ENCODE measurements at regions not wholly inside any gene's neighbourhood (a gene's known extent, or its start where the extent isn't known, plus 50 kb on each side); places are given as distances from the start of the nearest gene placed in this dataset.

DNA sequence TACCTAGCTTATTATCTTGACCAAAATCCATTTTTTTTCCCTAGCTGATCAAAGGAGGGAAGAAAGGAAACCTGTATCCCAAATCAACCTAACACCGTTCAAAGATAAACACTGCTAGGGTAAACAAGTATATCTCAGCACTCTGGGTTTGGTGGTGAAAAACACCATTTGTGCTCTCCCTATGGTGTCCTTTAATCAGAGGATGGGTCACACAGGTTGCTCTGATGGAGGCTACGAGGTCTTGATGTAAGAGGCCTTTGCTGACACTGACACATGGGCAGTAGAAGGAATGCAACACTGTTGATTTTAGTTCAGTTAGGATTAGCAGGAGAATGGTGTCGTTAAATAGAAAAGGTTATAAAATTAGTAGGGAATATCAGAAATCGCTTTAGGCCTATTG lies 179.3 kb downstream of the HDGFL1 start:
- no peak for DNase-seq (ENCODE audit: low spot score)
- Histone ChIP-seq H3K36me3 (replicated peaks; ENCODE audit: insufficient read depth, low read depth) (no peaks in the 10 kb centered on the region), H3K27ac (no peak overlapping the region), H4K20me1 (ENCODE audit: insufficient read depth, poor library complexity, severe bottlenecking) (no peaks in the 10 kb centered on the region), H3K4me1 (ENCODE audit: insufficient read depth) (no peaks in the 10 kb centered on the region), H3K4me2 (no peak overlapping the region), H3K9me2 (replicated peaks; ENCODE audit: insufficient read depth) (no peaks in the 10 kb centered on the region), H3K27me3 (no peaks in the 10 kb centered on the region), H3K79me2 (no peaks in the 10 kb centered on the region), H3K9me3 (ENCODE audit: low read depth) (no peaks in the 10 kb centered on the region), H3K4me3 (no peak overlapping the region), H2AFZ (no peak overlapping the region)
- WGBS (ENCODE audit: low lambda C conversion rate, missing lambda C conversion rate): 54% methylated on average over 4 of the region's 4 CpGs
- no peak for TF ChIP-seq EZH2 (IDR thresholded peaks at IDR 0.05; ENCODE audit: borderline replicate concordance)
- TF ChIP-seq EZH2phosphoT487 (IDR thresholded peaks at IDR 0.05; ENCODE audit: low read depth, severe bottlenecking, unreplicated experiment): no peak
- TF ChIP-seq, protein P1, sequence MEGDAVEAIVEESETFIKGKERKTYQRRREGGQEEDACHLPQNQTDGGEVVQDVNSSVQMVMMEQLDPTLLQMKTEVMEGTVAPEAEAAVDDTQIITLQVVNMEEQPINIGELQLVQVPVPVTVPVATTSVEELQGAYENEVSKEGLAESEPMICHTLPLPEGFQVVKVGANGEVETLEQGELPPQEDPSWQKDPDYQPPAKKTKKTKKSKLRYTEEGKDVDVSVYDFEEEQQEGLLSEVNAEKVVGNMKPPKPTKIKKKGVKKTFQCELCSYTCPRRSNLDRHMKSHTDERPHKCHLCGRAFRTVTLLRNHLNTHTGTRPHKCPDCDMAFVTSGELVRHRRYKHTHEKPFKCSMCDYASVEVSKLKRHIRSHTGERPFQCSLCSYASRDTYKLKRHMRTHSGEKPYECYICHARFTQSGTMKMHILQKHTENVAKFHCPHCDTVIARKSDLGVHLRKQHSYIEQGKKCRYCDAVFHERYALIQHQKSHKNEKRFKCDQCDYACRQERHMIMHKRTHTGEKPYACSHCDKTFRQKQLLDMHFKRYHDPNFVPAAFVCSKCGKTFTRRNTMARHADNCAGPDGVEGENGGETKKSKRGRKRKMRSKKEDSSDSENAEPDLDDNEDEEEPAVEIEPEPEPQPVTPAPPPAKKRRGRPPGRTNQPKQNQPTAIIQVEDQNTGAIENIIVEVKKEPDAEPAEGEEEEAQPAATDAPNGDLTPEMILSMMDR (IDR thresholded peaks at IDR 0.05; ENCODE audit: poor library complexity): no peak

DNA sequence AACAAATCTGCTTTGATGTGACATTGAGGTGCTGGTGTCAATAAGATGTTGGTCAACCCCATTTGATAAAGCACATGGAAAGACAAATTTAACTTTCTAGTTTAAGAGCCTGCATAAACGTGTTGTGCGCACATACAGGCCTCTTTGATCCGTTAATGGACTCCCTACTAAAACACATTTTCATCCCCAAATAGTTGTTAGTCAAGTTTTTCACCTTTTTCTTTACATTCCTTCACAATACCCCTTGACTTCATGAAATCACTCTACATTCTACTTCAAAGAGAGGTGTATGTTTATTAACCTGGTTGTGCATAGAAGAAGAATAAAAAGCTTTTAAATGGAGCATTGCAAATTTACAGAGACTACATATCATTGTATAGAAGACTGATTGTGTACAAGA lies 180.3 kb downstream of the HDGFL1 start:
- 55% methylated on average over 3 of the region's 3 CpGs for WGBS (ENCODE audit: low lambda C conversion rate, missing lambda C conversion rate)
- no peak for TF ChIP-seq EZH2 (IDR thresholded peaks at IDR 0.05; ENCODE audit: borderline replicate concordance)
- H3K27me3 ChIP-seq: no peaks in the 10 kb centered on the region
- no peaks in the 10 kb centered on the region for H3K36me3 ChIP-seq (replicated peaks; ENCODE audit: insufficient read depth, low read depth)
- no peak overlapping the region for H2AFZ ChIP-seq
- H3K27ac ChIP-seq: no peak overlapping the region
- H3K4me2 ChIP-seq: no peak overlapping the region
- no peaks in the 10 kb centered on the region for H3K9me3 ChIP-seq (ENCODE audit: low read depth)
- H4K20me1 ChIP-seq (ENCODE audit: insufficient read depth, poor library complexity, severe bottlenecking): no peaks in the 10 kb centered on the region
- no peaks in the 10 kb centered on the region for H3K4me1 ChIP-seq (ENCODE audit: insufficient read depth)
- H3K4me3 ChIP-seq: no peak overlapping the region
- H3K79me2 ChIP-seq: no peaks in the 10 kb centered on the region
- no peaks in the 10 kb centered on the region for H3K9me2 ChIP-seq (replicated peaks; ENCODE audit: insufficient read depth)
- DNase-seq (ENCODE audit: low spot score): no peak

DNA sequence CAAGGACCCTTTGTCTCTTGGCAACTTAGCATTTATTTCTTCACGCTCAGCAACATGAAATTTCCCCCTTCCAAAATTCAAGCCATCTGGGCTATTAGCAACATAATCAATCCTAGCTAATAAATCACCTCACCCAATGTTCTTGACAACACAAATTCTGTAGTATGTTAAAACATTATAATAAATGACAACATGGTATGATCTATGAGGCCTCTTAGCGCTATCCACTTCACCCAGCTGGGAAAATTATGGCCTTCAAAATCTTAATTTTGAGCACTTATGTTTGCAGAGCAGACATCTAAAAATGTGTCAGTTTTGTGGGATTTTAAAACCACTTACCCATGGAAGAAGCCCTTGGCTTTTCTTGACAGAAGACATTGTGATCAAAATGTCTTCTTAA lies 181.9 kb downstream of the HDGFL1 start:
- Histone ChIP-seq H3K4me1 (ENCODE audit: insufficient read depth) (no peaks in the 10 kb centered on the region), H3K79me2 (no peaks in the 10 kb centered on the region), H3K27me3 (no peaks in the 10 kb centered on the region), H3K9me2 (replicated peaks; ENCODE audit: insufficient read depth) (no peaks in the 10 kb centered on the region), H4K20me1 (ENCODE audit: insufficient read depth, poor library complexity, severe bottlenecking) (no peaks in the 10 kb centered on the region), H2AFZ (no peak overlapping the region), H3K9me3 (ENCODE audit: low read depth) (no peaks in the 10 kb centered on the region), H3K4me3 (no peak overlapping the region), H3K4me2 (no peak overlapping the region), H3K27ac (no peak overlapping the region), H3K36me3 (replicated peaks; ENCODE audit: insufficient read depth, low read depth) (no peaks in the 10 kb centered on the region)
- 87% methylated on average over 2 of the region's 2 CpGs for WGBS (ENCODE audit: low lambda C conversion rate, missing lambda C conversion rate)
- TF ChIP-seq, protein P1 (IDR thresholded peaks at IDR 0.05; ENCODE audit: poor library complexity): no peak
- TF ChIP-seq EZH2phosphoT487 (IDR thresholded peaks at IDR 0.05; ENCODE audit: low read depth, severe bottlenecking, unreplicated experiment) (no peak), EZH2 (IDR thresholded peaks at IDR 0.05; ENCODE audit: borderline replicate concordance) (no peak)
- DNase-seq (ENCODE audit: low spot score): no peak

DNA sequence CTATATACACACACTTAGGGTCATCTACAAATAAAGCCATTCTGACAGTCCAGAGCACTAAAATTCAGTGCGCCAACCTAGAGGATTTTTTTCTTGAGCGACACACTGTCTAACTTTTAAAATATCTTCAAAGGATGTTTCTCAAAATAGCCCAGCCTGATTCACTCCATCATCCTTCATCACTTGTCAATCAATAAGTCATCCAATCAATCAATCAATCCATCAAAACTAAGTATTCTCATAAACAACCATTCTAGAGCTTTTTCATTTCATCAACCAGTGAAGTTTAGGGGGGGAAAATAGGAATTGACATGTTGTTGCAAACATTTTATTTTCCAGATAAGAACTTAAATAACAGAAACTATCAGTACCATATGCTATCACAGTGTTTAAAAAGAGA lies 183.2 kb downstream of the HDGFL1 start:
- H3K36me3 ChIP-seq (replicated peaks; ENCODE audit: insufficient read depth, low read depth): no peaks in the 10 kb centered on the region

More for the DNA sequence above, 183.2 kb downstream of the HDGFL1 start:
- WGBS (ENCODE audit: low lambda C conversion rate, missing lambda C conversion rate): 97% methylated on average over 2 of the region's 2 CpGs
- Histone ChIP-seq H3K9me2 (replicated peaks; ENCODE audit: insufficient read depth) (no peaks in the 10 kb centered on the region), H3K79me2 (no peaks in the 10 kb centered on the region), H3K4me2 (no peak overlapping the region), H3K27me3 (no peaks in the 10 kb centered on the region), H2AFZ (no peak overlapping the region), H3K27ac (no peak overlapping the region), H3K9me3 (ENCODE audit: low read depth) (no peaks in the 10 kb centered on the region), H3K4me1 (ENCODE audit: insufficient read depth) (no peaks in the 10 kb centered on the region), H3K4me3 (no peak overlapping the region), H4K20me1 (ENCODE audit: insufficient read depth, poor library complexity, severe bottlenecking) (no peaks in the 10 kb centered on the region)
- TF ChIP-seq EZH2 (IDR thresholded peaks at IDR 0.05; ENCODE audit: borderline replicate concordance): no peak
- no peak for TF ChIP-seq EZH2phosphoT487 (IDR thresholded peaks at IDR 0.05; ENCODE audit: low read depth, severe bottlenecking, unreplicated experiment)
- TF ChIP-seq, protein P1 (IDR thresholded peaks at IDR 0.05; ENCODE audit: poor library complexity): no peak
- DNase-seq (ENCODE audit: low spot score): no peak
